ENCODE measurements at regions not wholly inside any gene's neighbourhood (a gene's known extent, or its start where the extent isn't known, plus 50 kb on each side); places are given as distances from the start of the nearest gene placed in this dataset.
"Not testable (repeated sequence)": the region's sequence is repeated elsewhere in the genome, so short reads cannot be mapped to it uniquely, and the experiment has no call there.

DNA sequence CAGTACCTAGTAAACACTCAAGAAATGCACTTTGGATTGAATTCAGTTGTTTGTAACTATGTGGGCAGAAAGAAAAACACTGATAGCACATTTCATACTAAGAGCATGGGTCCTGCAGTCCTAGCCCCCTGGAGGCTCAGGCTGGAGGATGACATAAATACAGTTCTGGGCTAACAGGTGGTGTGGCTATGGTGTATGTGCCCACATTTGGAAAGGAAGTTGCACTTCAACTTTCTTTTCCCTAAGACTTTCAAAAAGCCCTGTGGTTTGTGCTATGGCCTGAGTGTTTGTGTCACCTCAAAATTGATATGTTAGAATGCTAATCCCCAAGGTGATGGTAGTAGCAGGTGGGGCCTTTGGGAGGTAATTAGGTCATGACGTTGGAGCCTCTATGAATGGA is 218.2 kb downstream of the CDCA7 start:
- H3K9ac ChIP-seq (ENCODE audit: low read depth, low read length, poor library complexity, severe bottlenecking), result no peak overlapping the region
- no peak overlapping the region for H3K4me2 ChIP-seq (ENCODE audit: low read depth, low read length, poor library complexity, severe bottlenecking)
- H3K9me2 ChIP-seq (replicated peaks; ENCODE audit: low read depth, low read length), result no peaks in the 10 kb centered on the region
- no peaks in the 10 kb centered on the region for H3F3A ChIP-seq (ENCODE audit: low read depth)
- H4K20me1 ChIP-seq (ENCODE audit: insufficient read depth, low read length, poor library complexity, severe bottlenecking), result no peaks in the 10 kb centered on the region
- H2AFZ ChIP-seq (ENCODE audit: low read length), result peak overlapping the region; percentile 52; the same call in 1 of the 2 replicates
- no peak overlapping the region for H3K4me3 ChIP-seq (ENCODE audit: low read length, poor library complexity, severe bottlenecking)
- no peak for TF ChIP-seq CTCF (conservative IDR thresholded peaks at IDR 0.05; ENCODE audit: low read length)
- H3K36me3 ChIP-seq (ENCODE audit: insufficient read depth, low read length), result no peaks in the 10 kb centered on the region
- H3K4me1 ChIP-seq (ENCODE audit: insufficient read depth, low read length, poor library complexity, severe bottlenecking), result peaks cover 8% of the 10 kb centered on the region
- H3K79me2 ChIP-seq (ENCODE audit: insufficient read depth, low read length), result no peaks in the 10 kb centered on the region
- H3K27me3 ChIP-seq (ENCODE audit: insufficient read depth, low read length, poor library complexity, severe bottlenecking), result no peaks in the 10 kb centered on the region
- H3K9me3 ChIP-seq (ENCODE audit: insufficient read depth, low read depth, low read length), result no peaks in the 10 kb centered on the region

DNA sequence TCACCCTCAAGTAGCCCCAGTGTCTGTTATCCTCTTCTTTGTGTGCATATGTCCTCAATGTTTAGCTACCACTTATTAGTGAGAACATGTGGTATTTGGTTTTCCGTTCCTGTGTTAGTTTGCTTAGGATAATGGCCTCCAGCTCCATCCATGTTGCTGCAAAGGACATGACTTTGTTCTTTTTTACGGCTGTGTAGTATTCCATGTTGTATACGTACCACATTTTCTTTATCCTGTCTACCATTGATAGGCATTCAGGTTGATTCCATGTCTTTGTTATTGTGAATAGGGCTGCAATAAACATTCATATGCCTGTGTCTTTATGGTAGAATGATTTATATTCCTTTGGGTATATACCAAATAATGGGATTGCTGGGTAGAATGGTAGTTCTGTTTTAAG is 219.1 kb downstream of the CDCA7 start:
- H3K9me2 ChIP-seq (replicated peaks; ENCODE audit: low read depth, low read length); H3K9ac ChIP-seq (ENCODE audit: low read depth, low read length, poor library complexity, severe bottlenecking); H3K4me1 ChIP-seq (ENCODE audit: insufficient read depth, low read length, poor library complexity, severe bottlenecking); H3K27me3 ChIP-seq (ENCODE audit: insufficient read depth, low read length, poor library complexity, severe bottlenecking); H3K4me3 ChIP-seq (ENCODE audit: low read length, poor library complexity, severe bottlenecking); H3K79me2 ChIP-seq (ENCODE audit: insufficient read depth, low read length); H2AFZ ChIP-seq (ENCODE audit: low read length); H4K20me1 ChIP-seq (ENCODE audit: insufficient read depth, low read length, poor library complexity, severe bottlenecking); H3K4me2 ChIP-seq (ENCODE audit: low read depth, low read length, poor library complexity, severe bottlenecking); H3K9me3 ChIP-seq (ENCODE audit: insufficient read depth, low read depth, low read length); H3F3A ChIP-seq (ENCODE audit: low read depth); H3K36me3 ChIP-seq (ENCODE audit: insufficient read depth, low read length): not testable (repeated sequence)

DNA sequence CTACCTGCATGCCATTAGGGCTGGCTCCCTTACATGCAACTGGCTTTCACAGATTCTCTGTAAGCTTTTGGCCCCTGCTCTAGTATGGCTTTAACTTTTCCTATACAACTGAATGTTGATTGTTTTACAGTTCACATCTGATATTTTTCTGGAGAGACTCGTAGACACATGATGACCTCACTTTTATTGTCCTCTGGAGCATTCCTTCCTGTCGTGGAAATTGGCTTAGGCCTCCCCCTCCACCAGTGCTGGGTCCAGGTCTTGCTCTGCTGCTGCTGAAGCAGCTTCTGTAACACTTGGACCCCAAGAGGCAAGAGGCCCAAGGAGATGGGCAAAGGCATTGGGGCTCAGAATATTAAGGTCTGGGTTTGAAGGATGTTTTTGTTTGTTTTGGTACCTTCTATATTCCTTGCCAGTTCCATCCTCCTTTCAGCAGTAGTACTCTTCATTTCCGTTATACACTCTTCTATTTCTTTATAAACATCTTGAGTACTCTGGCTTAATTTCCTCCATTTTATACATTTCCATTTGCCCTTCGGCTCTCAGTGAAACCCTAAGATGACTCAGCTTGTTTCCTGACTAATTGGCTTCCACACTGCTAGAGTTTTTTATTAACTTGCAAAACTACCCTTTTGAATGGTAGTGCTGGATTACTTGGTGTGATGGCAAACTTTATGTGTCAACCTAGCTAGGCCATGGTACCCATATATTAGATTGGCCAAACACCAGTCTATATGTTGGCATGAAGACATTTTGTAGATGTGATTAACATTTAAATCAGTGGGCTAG is 219.8 kb downstream of the CDCA7 start:
- Histone ChIP-seq H2AFZ (ENCODE audit: low read length) (0 out of 2 replicates have a peak overlapping the region, but pooled peaks have one; percentile 25), H3K4me2 (ENCODE audit: low read depth, low read length, poor library complexity, severe bottlenecking) (no peak overlapping the region), H3K36me3 (ENCODE audit: insufficient read depth, low read length) (no peaks in the 10 kb centered on the region), H3K79me2 (ENCODE audit: insufficient read depth, low read length) (no peaks in the 10 kb centered on the region), H3K9ac (ENCODE audit: low read depth, low read length, poor library complexity, severe bottlenecking) (no peak overlapping the region), H3K4me3 (ENCODE audit: low read length, poor library complexity, severe bottlenecking) (no peak overlapping the region), H3K4me1 (ENCODE audit: insufficient read depth, low read length, poor library complexity, severe bottlenecking) (peaks cover 8% of the 10 kb centered on the region), H4K20me1 (ENCODE audit: insufficient read depth, low read length, poor library complexity, severe bottlenecking) (no peaks in the 10 kb centered on the region), H3K9me3 (ENCODE audit: insufficient read depth, low read depth, low read length) (no peaks in the 10 kb centered on the region), H3K9me2 (replicated peaks; ENCODE audit: low read depth, low read length) (no peaks in the 10 kb centered on the region), H3F3A (ENCODE audit: low read depth) (no peaks in the 10 kb centered on the region), H3K27me3 (ENCODE audit: insufficient read depth, low read length, poor library complexity, severe bottlenecking) (no peaks in the 10 kb centered on the region)
- no peak for TF ChIP-seq CTCF (conservative IDR thresholded peaks at IDR 0.05; ENCODE audit: low read length)
- no peak for TF ChIP-seq EZH2phosphoT487 (IDR thresholded peaks at IDR 0.05; ENCODE audit: borderline replicate concordance)
